ENCODE measurements at regions not wholly inside any gene's neighbourhood (a gene's known extent, or its start where the extent isn't known, plus 50 kb on each side); places are given as distances from the start of the nearest gene placed in this dataset.

DNA sequence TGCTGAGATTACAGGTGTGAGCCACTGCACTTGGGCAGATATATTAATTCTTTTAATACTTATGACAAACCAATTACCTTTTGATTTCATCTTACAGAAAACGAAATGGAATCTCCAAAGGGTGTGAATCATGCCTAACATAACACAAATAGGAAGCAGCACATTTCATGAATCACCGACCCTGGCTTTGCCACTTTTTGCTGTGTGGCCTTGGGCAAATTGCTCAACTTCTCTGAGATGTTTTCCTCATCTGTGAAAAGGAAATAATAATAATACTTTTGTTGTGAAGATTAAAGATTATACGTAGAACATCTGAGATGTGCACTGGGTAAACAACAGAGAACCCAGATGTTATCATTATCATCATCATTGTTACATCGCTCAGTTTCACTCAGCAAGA is 50.7 kb upstream of the FREM1 start:
- no peak for DNase-seq
